ENCODE measurements at regions not wholly inside any gene's neighbourhood (a gene's known extent, or its start where the extent isn't known, plus 50 kb on each side); places are given as distances from the start of the nearest gene placed in this dataset.

DNA sequence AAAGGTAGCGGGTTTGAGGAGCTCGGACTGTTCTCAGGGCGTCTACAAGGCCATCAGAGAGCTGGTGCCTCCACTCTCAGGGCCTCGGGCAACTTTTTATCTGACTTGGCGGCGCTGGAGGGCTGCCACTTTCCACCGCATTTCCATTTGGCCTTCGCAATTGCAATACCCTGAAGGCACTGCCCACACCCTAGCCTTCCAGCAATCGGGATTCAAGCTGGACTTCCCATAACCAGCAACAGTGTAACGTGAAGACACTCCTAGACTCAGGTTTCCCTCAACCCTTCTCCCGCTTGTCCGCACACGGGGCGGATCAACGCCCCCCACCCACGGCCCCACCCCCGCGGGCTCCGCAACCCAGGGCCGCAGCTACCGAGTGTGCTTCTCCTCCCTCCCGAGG is 50.2 kb upstream of the BCOR start:
- no peak for DNase-seq
- Mint-ChIP-seq H3K27me3 (ENCODE audit: low read depth in 3 of 3) (peaks cover 7 to 23% (median 22%) of the 10 kb centered on the region in 3 donors), H3K9me3 (no peaks in the 10 kb centered on the region), H3K4me3 (peak overlapping the region in 1 of 5 donors; percentile 79), H3K36me3 (no peaks in the 10 kb centered on the region), H3K27ac (no peak overlapping the region), H3K4me1 (peaks cover 12 to 22% of the 10 kb centered on the region in 2 donors)
